ENCODE measurements at regions not wholly inside any gene's neighbourhood (a gene's known extent, or its start where the extent isn't known, plus 50 kb on each side); places are given as distances from the start of the nearest gene placed in this dataset.

- Mint-ChIP-seq H3K9me3 (ENCODE audit: low read depth, unreplicated experiment) (peaks cover 5% of the 10 kb centered on the region), H3K27ac (ENCODE audit: unreplicated experiment) (no peak overlapping the region), H3K27me3 (ENCODE audit: unreplicated experiment) (no peaks in the 10 kb centered on the region), H3K4me3 (ENCODE audit: low read depth, unreplicated experiment) (no peak overlapping the region), H3K36me3 (ENCODE audit: insufficient read depth, unreplicated experiment) (no peaks in the 10 kb centered on the region), H3K4me1 (ENCODE audit: low read depth, unreplicated experiment) (no peaks in the 10 kb centered on the region)
- intact Hi-C loops (cut with micrococcal nuclease; ENCODE audit: unreplicated experiment), result no loop called here
- CTCF ChIA-PET, result no interaction called here
- no peak for TF ChIP-seq CTCF (IDR thresholded peaks at IDR 0.05; ENCODE audit: unreplicated experiment)
- no TSS peak for BruUV-seq (replicated peaks)
- DNase-seq, result no peak
Measured at GRCh38 chr15:94029495-94029894, 201.9 kb upstream of the MCTP2 start.

DNA sequence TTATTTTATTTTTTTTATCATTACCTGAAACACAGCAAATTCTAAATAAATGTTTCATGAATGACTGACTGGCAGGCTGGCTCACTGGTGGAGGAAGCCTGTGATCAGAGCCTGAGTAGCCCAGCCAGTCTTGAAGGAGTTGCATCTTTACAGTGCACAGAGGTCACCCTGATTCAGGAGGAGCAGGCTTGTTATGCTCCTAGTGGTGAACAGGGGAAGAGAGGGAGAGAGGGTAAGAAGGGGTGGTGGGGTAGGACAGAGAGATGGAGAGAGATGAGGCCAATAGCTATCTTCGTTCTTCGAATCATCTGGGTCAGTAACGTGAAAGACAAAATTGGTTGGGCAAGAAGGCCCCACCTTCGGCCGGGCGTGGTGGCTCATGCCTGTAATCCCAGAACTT, 202.6 kb upstream of the MCTP2 start:
- intact Hi-C loops (cut with micrococcal nuclease; ENCODE audit: unreplicated experiment), result no loop called here
- TF ChIP-seq CTCF (IDR thresholded peaks at IDR 0.05; ENCODE audit: unreplicated experiment), result no peak
- Mint-ChIP-seq H3K4me1 (ENCODE audit: low read depth, unreplicated experiment) (no peaks in the 10 kb centered on the region), H3K27ac (ENCODE audit: unreplicated experiment) (no peak overlapping the region), H3K4me3 (ENCODE audit: low read depth, unreplicated experiment) (no peak overlapping the region), H3K36me3 (ENCODE audit: insufficient read depth, unreplicated experiment) (no peaks in the 10 kb centered on the region), H3K27me3 (ENCODE audit: unreplicated experiment) (no peaks in the 10 kb centered on the region), H3K9me3 (ENCODE audit: low read depth, unreplicated experiment) (peaks cover 5% of the 10 kb centered on the region)
- no peak for DNase-seq
- CTCF ChIA-PET, result no interaction called here
- BruUV-seq (replicated peaks), result no TSS peak

DNA sequence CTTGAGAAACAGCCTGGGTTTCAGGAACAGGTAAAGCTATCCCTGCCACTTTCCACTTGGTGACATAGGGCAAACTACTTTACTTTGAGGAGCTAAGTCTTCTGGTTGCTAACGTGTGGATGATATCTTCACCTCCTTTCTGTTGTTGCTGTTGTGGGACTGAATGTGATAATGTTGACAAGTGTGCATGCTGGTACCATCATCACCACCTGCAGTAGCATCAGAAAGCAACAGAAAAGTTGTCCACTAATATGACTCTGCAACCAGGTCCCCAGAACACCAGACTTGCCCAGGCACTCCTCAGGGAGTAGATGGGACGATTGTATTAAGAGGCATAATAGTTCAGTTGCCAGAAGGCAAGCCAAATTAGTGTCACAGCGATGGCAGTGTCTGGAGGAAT, 203.2 kb upstream of the MCTP2 start:
- no peak overlapping the region for H3K27ac Mint-ChIP-seq (ENCODE audit: unreplicated experiment)
- intact Hi-C loops (cut with micrococcal nuclease; ENCODE audit: unreplicated experiment), result no loop called here
- no peak for TF ChIP-seq CTCF (IDR thresholded peaks at IDR 0.05; ENCODE audit: unreplicated experiment)
- no peaks in the 10 kb centered on the region for H3K36me3 Mint-ChIP-seq (ENCODE audit: insufficient read depth, unreplicated experiment)
- no peak for DNase-seq
- no peak overlapping the region for H3K4me3 Mint-ChIP-seq (ENCODE audit: low read depth, unreplicated experiment)
- H3K4me1 Mint-ChIP-seq (ENCODE audit: low read depth, unreplicated experiment), result no peaks in the 10 kb centered on the region
- H3K9me3 Mint-ChIP-seq (ENCODE audit: low read depth, unreplicated experiment), result peaks cover 3% of the 10 kb centered on the region
- no peaks in the 10 kb centered on the region for H3K27me3 Mint-ChIP-seq (ENCODE audit: unreplicated experiment)
- BruUV-seq (replicated peaks), result no TSS peak
- CTCF ChIA-PET, result no interaction called here

DNA sequence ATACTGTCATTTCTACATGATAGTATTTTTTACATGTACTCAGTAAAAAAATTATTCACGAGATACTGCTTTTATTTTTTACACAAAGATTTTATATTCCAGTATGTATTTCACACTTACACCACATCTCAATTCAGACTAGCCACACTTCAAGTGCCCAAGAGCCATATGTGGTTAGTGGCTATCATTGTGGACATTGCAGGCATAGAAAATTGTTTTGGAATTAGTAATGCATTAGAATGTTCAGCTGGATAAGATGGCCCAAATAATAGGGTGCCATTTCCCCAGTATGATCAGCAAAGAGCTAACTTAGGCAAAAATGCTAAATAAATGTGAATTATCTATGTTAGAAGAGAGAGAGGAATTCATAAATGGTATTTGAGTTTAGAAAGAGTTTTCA, 203.8 kb upstream of the MCTP2 start:
- no peak for DNase-seq
- Mint-ChIP-seq H3K4me3 (ENCODE audit: low read depth, unreplicated experiment) (no peak overlapping the region), H3K27ac (ENCODE audit: unreplicated experiment) (no peak overlapping the region), H3K4me1 (ENCODE audit: low read depth, unreplicated experiment) (no peaks in the 10 kb centered on the region), H3K27me3 (ENCODE audit: unreplicated experiment) (no peaks in the 10 kb centered on the region), H3K9me3 (ENCODE audit: low read depth, unreplicated experiment) (peaks cover 3% of the 10 kb centered on the region), H3K36me3 (ENCODE audit: insufficient read depth, unreplicated experiment) (no peaks in the 10 kb centered on the region)
- BruUV-seq (replicated peaks), result no TSS peak
- no peak for TF ChIP-seq CTCF (IDR thresholded peaks at IDR 0.05; ENCODE audit: unreplicated experiment)
- CTCF ChIA-PET, result no interaction called here
- intact Hi-C loops (cut with micrococcal nuclease; ENCODE audit: unreplicated experiment), result no loop called here
